ENCODE measurements at regions not wholly inside any gene's neighbourhood (a gene's known extent, or its start where the extent isn't known, plus 50 kb on each side); places are given as distances from the start of the nearest gene placed in this dataset.

GRCh38 chr9:27977931-27978330 lies 404.6 kb upstream of the C9orf72 start:
- TF ChIP-seq CTCF (conservative IDR thresholded peaks at IDR 0.05; ENCODE audit: low read depth, low read length) (no peak), FOS (IDR thresholded peaks at IDR 0.05; ENCODE audit: low read depth, low read length) (no peak), MAZ (IDR thresholded peaks at IDR 0.05; ENCODE audit: borderline replicate concordance, low read depth, low read length) (no peak), ELK1 (IDR thresholded peaks at IDR 0.05; ENCODE audit: borderline replicate concordance, low read depth, low read length) (no peak), SMC3 (IDR thresholded peaks at IDR 0.05; ENCODE audit: low read depth, low read length) (no peak), MXI1 (IDR thresholded peaks at IDR 0.05; ENCODE audit: borderline replicate concordance, low read depth, low read length) (no peak), USF2 (IDR thresholded peaks at IDR 0.05; ENCODE audit: low read depth, low read length) (no peak)
